Activated CD4-positive, alpha-beta memory T cell treated with anti-CD3 and anti-CD28 coated beads, Interleukin-2, amount 10 ng/mL, durations not matched to agents 7 days and 5 days (primary cell): ENCODE measurements at regions not wholly inside any gene's neighbourhood (a gene's known extent, or its start where the extent isn't known, plus 50 kb on each side); places are given as distances from the start of the nearest gene placed in this dataset.
"Not testable (repeated sequence)": the region's sequence is repeated elsewhere in the genome, so short reads cannot be mapped to it uniquely, and the experiment has no call there.

Experiments
- CTCF ChIA-PET: fragments of 350-600 bp; sonication (Branson Sonifier 250); formaldehyde crosslinking; loops from one replicate; lab custom pipeline; 2021; ENCODE audit warnings: antibody characterized with exemption, inconsistent platforms; lab: Charles Lee
- POLR2A ChIA-PET: fragments of 350-600 bp; sonication (Branson Sonifier 250); formaldehyde crosslinking; loops from one replicate; lab custom pipeline; 2021; ENCODE audit warnings: antibody characterized with exemption; lab: Charles Lee
- DNase-seq: peaks from one replicate; pipeline ENCODE4 v3.0.0-alpha.2; 2020
- H3K27ac Mint-ChIP-seq: one replicate; pipeline ENCODE4 v1.8.0; 2021; ENCODE audit warnings: mild to moderate bottlenecking, mixed read lengths
- H3K27me3 Mint-ChIP-seq: one replicate; pipeline ENCODE4 v1.8.0; 2021; ENCODE audit warnings: mixed read lengths
- H3K36me3 Mint-ChIP-seq: one replicate; pipeline ENCODE4 v1.8.0; 2021; ENCODE audit warnings: low read depth, mixed read lengths
- H3K4me1 Mint-ChIP-seq: one replicate; pipeline ENCODE4 v1.8.0; 2021; ENCODE audit warnings: mixed read lengths
- H3K4me3 Mint-ChIP-seq: one replicate; pipeline ENCODE4 v1.8.0; 2021; ENCODE audit warnings: mild to moderate bottlenecking, mixed read lengths
- H3K9me3 Mint-ChIP-seq: one replicate; pipeline ENCODE4 v1.8.0; 2021; ENCODE audit warnings: mixed read lengths

DNA sequence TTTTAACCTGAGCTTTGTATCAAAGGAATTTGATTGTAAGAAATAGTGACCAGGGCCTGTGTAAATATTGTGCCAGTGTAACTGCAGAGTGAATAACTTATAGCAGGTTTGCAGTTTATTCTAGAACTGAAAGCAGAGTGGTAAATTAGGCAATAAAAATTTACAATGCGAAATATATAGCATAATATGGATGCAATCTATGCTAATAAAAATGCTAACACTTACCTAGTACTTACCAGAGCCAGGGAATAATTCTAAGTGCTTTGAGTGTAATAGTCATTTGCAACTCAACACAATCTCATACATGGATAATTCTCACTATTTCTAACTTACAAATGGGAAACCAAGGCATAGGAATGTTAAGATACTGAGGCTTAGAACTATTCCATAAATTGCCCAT is 303.4 kb downstream of the ISL1 start:
- Mint-ChIP-seq H3K9me3 (peaks cover 3% of the 10 kb centered on the region), H3K27me3 (no peaks in the 10 kb centered on the region), H3K27ac (no peak overlapping the region), H3K4me1 (no peaks in the 10 kb centered on the region), H3K36me3 (no peaks in the 10 kb centered on the region), H3K4me3 (no peak overlapping the region)
- ChIA-PET POLR2A (no interaction called here), CTCF (no interaction called here)
- no peak for DNase-seq

DNA sequence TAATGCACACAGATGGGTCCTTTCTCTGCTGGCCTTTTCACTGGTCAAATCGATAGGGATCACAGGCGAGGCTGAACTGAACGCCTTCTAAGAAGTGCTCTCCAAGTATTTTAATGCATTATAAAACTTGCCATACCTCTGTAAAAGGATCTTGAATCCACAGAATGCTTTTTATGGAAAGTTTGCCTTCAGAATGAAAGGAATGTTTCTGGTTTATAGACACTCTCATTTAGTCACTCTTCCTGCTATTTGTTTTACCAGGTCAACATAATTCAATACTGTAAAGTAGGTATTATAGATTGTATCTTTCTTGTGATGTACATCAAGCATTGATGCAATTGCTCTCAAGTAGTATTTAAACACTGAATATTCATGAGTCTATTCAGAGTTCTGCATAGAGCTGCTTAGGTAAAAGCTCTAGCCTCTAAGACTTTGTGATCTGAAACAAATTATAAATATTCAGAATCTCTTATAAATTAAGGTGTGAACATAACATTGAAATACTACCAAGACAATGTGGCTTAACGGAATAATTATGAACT is 308.4 kb downstream of the ISL1 start:
- Mint-ChIP-seq H3K4me3 (no peak overlapping the region), H3K36me3 (no peaks in the 10 kb centered on the region), H3K27me3 (no peaks in the 10 kb centered on the region), H3K27ac (no peak overlapping the region), H3K4me1 (no peaks in the 10 kb centered on the region), H3K9me3 (peaks cover 9% of the 10 kb centered on the region)
- ChIA-PET CTCF (no interaction called here), POLR2A (no interaction called here)
- no peak for DNase-seq

DNA sequence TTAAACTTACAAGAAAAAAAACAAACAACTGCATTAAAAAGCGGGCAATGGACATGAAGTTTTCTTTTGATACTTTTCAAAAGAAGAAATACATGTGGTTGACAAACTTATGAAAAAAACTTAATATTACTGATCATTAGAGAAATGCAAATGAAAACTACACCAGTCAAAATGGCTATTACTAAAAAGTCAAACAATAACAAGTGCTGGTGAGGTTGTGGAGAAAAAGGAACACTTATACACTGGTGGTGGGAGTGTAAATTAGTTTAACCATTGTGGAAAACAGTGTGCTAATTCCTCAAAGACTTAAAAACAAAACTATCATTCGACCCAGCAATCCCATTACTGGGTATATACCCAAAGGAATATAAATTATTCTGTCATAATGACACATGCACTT is 311.6 kb downstream of the ISL1 start:
- H3K4me1 Mint-ChIP-seq, result no peaks in the 10 kb centered on the region
- POLR2A ChIA-PET, result no interaction called here

DNA sequence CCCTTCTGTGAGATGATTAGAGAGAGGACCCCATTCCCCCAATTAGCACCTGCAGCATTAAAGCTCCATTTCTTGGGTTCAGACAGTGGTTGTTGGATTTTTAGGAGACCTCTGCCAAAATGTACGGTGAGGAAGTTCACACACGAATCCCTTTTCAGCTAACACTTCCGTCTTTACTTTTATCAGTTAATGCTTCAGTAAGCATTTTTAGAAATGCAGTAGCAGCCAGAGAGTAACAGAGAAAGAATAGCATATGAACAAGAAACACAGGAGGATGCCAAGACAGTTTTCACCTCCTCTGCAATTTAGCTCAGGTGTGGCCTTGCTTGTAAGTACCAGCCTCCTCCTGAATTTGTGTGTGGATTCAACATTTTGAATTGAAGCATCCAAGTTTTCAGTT is 312.9 kb downstream of the ISL1 start:
- POLR2A ChIA-PET, result no interaction called here
- CTCF ChIA-PET, result no interaction called here

More for the DNA sequence above, 311.6 kb downstream of the ISL1 start:
- DNase-seq, result no peak
- no peak overlapping the region for H3K27ac Mint-ChIP-seq
- H3K4me3 Mint-ChIP-seq, result no peak overlapping the region
- peaks cover 8% of the 10 kb centered on the region for H3K9me3 Mint-ChIP-seq
- no peaks in the 10 kb centered on the region for H3K27me3 Mint-ChIP-seq
- no peaks in the 10 kb centered on the region for H3K36me3 Mint-ChIP-seq
- CTCF ChIA-PET, result no interaction called here

DNA sequence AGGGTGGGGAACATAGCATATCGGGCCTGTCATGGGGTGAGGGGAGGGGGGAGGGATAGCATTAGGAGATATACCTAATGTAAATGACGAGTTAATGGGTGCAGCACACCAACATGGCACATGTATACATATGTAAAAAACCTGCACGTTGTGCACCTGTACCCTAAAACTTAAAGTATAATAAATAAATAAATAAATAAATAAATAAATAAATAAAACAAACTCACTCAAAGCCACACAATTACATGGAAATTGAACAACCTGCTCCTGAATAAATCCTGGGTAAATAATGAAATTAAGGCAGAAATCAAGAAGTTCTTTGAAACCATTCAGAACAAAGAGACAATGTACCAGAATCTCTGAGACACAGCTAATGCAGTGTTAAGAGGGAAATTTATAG is 318.8 kb downstream of the ISL1 start:
- H3K36me3 Mint-ChIP-seq, H3K4me1 Mint-ChIP-seq, H3K9me3 Mint-ChIP-seq, POLR2A ChIA-PET, H3K27ac Mint-ChIP-seq, DNase-seq, H3K27me3 Mint-ChIP-seq, H3K4me3 Mint-ChIP-seq, CTCF ChIA-PET: not testable (repeated sequence)

More for the DNA sequence above, 312.9 kb downstream of the ISL1 start:
- no peak overlapping the region for H3K4me3 Mint-ChIP-seq
- H3K27me3 Mint-ChIP-seq, result no peaks in the 10 kb centered on the region
- H3K36me3 Mint-ChIP-seq, result no peaks in the 10 kb centered on the region
- H3K27ac Mint-ChIP-seq, result no peak overlapping the region
- H3K4me1 Mint-ChIP-seq, result no peaks in the 10 kb centered on the region
- no peak for DNase-seq
- H3K9me3 Mint-ChIP-seq, result peaks cover 8% of the 10 kb centered on the region

DNA sequence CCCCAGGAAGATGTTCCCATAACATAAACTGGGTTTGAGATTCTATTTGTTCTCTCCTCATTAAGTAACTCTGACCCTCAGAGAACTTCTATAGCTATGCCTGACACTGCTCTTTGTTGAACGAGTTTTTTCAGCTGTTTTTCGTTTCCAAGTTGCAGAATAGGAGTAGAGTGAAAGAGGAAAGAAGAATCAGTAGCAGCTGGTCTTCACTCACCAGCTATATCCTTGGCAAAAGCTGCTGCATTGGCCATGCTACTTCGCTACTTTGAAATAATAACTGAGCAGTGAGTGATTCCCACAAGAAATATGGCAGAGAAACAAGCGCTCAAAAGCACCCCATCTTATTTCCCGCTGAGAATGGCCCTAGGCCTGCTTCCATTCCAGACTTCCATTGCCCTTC is 329.0 kb downstream of the ISL1 start:
- no peak overlapping the region for H3K27ac Mint-ChIP-seq
- ChIA-PET POLR2A (no interaction called here), CTCF (no interaction called here)
- H3K4me1 Mint-ChIP-seq, result no peaks in the 10 kb centered on the region
- H3K36me3 Mint-ChIP-seq, result no peaks in the 10 kb centered on the region
- no peak for DNase-seq
- H3K27me3 Mint-ChIP-seq, result no peaks in the 10 kb centered on the region
- H3K9me3 Mint-ChIP-seq, result peaks cover 13% of the 10 kb centered on the region
- H3K4me3 Mint-ChIP-seq, result no peak overlapping the region

DNA sequence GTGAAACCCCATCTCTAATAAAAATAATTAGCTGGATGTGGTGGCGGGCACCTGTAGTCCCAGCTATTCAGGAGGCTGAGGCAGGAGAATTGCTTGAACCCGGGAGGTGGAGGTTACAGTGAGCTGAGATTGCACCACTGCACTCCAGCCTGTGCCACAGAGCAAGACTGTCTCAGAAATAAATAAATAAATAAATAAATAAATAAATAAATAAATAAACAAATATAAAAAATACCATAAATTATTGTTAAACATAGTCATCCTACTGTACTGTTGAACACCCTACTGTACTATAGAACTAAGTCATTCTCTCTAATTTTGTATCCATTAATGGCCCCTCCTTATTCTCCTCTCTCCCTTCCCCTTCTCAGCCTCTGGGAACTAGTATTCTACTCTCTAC is 332.2 kb downstream of the ISL1 start:
- H3K9me3 Mint-ChIP-seq, result peaks cover 11% of the 10 kb centered on the region
- CTCF ChIA-PET, H3K27me3 Mint-ChIP-seq, H3K4me1 Mint-ChIP-seq, H3K36me3 Mint-ChIP-seq, H3K27ac Mint-ChIP-seq, H3K4me3 Mint-ChIP-seq, POLR2A ChIA-PET, DNase-seq: not testable (repeated sequence)

DNA sequence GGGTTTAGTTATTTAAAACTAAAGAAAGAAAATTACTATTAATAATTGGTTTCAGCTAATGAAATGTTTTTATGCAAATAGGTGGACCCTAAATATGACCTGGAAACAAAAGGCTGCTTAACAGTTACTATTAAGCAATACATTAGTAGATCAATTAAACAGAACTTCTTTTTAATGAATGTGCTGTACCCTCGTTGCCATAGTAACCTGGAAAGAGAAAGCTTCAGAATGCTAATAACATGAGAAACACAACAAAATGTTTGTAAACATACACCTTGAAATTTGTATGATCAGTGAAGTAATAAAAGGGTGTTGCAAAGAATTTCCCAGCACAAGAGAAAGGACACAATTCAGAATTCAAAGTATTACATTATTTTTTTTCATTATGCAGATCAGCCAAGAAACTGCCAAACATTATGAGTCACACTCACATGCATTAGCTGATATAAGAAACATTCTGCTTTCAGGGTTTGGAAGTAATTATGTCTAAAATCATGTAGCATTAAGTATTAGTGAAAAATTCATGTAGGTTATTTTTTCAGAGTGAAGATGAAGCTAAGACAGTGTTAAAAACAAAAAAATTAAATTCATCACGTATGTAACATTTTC is 348.3 kb downstream of the ISL1 start:
- no peaks in the 10 kb centered on the region for H3K27me3 Mint-ChIP-seq
- POLR2A ChIA-PET, result no interaction called here
- CTCF ChIA-PET, result no interaction called here
- no peak for DNase-seq
- H3K4me1 Mint-ChIP-seq, result no peaks in the 10 kb centered on the region
- no peaks in the 10 kb centered on the region for H3K36me3 Mint-ChIP-seq
- no peak overlapping the region for H3K4me3 Mint-ChIP-seq
- H3K9me3 Mint-ChIP-seq, result peaks cover 11% of the 10 kb centered on the region
- no peak overlapping the region for H3K27ac Mint-ChIP-seq

DNA sequence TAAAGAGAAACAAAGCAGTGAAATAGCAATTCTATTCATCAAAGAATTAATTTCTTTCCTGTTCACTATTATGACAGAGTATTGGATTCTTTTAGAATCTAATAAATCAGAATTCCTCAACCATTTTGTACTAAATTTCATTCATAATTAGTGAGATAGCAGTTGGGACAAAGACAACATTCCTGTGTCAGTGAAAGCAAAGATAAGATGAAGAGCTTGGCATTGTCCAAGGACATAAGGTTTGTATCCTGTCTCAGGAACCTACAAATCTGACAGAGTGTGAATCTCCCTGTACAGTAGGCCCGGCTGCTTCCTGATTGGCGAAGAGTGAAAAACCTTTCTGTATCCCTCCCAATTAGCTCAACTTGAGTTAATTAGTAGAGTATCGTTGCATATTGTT is 349.1 kb downstream of the ISL1 start:
- H3K36me3 Mint-ChIP-seq, result no peaks in the 10 kb centered on the region
- H3K27ac Mint-ChIP-seq, result no peak overlapping the region
- DNase-seq, result no peak
- peaks cover 11% of the 10 kb centered on the region for H3K9me3 Mint-ChIP-seq
- POLR2A ChIA-PET, result no interaction called here
- H3K4me1 Mint-ChIP-seq, result no peaks in the 10 kb centered on the region
- no peak overlapping the region for H3K4me3 Mint-ChIP-seq
- no peaks in the 10 kb centered on the region for H3K27me3 Mint-ChIP-seq
- CTCF ChIA-PET, result no interaction called here

DNA sequence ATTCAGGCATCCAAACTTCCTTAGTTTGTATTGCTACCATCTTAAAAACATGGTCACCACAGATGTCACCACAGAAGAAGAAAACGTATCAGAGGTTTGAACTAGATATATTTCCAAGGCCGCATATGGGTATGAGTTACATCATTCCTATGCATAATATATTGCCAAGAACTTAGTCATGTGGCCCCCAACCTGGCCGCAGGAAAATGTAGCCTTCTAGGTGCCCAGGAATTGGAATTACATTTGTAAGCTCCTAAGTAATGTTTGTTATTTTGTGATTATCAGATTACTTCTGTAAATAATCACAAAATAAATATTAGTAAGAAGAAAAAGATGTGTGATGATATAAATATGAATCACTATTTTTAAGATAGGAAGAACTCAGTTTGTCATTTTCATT is 351.4 kb downstream of the ISL1 start:
- no peak overlapping the region for H3K4me3 Mint-ChIP-seq
- no peaks in the 10 kb centered on the region for H3K27me3 Mint-ChIP-seq
- no peaks in the 10 kb centered on the region for H3K36me3 Mint-ChIP-seq
- H3K27ac Mint-ChIP-seq, result no peak overlapping the region
- H3K4me1 Mint-ChIP-seq, result no peaks in the 10 kb centered on the region
- no peak for DNase-seq
- POLR2A ChIA-PET, result no interaction called here
- CTCF ChIA-PET, result no interaction called here
- H3K9me3 Mint-ChIP-seq, result peaks cover 9% of the 10 kb centered on the region

DNA sequence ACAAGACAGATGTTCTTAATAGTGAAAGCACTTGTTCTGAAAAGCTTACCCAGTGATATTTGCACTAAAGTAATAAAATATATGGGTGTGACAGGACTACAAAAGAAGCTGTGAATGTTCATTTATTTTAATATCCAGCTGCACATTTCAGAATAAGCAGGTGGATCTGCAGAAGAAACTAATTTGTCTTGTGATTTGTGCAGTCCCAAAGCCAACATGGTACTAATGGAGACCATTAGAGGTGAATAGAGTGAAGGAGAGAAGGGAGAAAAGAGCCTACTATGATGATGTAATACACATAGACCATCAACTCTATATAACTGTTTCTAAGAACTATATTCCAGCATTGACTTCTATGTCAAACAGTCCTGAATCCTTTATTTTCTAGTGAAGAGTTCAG is 362.8 kb downstream of the ISL1 start:
- no peak overlapping the region for H3K27ac Mint-ChIP-seq
- H3K27me3 Mint-ChIP-seq, result no peaks in the 10 kb centered on the region
- H3K4me3 Mint-ChIP-seq, result no peak overlapping the region
- ChIA-PET POLR2A (no interaction called here), CTCF (no interaction called here)
- H3K4me1 Mint-ChIP-seq, result no peaks in the 10 kb centered on the region
- no peak for DNase-seq
- no peaks in the 10 kb centered on the region for H3K36me3 Mint-ChIP-seq
- H3K9me3 Mint-ChIP-seq, result peaks cover 7% of the 10 kb centered on the region

DNA sequence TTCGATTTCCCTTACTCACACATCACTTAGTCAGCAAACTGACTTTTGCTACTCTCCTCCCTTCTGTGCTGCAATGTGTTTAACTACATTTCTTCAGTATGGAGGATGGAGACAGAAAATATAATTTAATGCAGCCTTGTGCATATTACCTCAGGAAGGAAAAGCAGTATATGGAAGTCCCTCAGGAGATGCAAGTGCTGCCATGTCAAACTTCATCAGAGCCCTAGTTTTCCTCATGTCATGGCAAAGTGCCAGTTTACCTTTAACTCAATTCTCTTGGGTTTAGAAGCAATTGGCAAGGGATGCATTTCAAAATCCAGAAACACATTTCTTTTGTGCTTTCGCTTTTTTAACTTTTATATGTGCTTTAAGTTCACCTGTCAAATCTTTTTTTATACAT is 365.4 kb downstream of the ISL1 start:
- H3K4me3 Mint-ChIP-seq, result no peak overlapping the region
- H3K27ac Mint-ChIP-seq, result no peak overlapping the region
- ChIA-PET CTCF (no interaction called here), POLR2A (no interaction called here)
- no peaks in the 10 kb centered on the region for H3K27me3 Mint-ChIP-seq
- H3K4me1 Mint-ChIP-seq, result no peaks in the 10 kb centered on the region
- no peaks in the 10 kb centered on the region for H3K36me3 Mint-ChIP-seq
- no peak for DNase-seq
- peaks cover 6% of the 10 kb centered on the region for H3K9me3 Mint-ChIP-seq
